ENCODE measurements at regions not wholly inside any gene's neighbourhood (a gene's known extent, or its start where the extent isn't known, plus 50 kb on each side); places are given as distances from the start of the nearest gene placed in this dataset.

- DNase-seq, result no peak
Observed at GRCh38 chr2:176650104-176650837, 381.0 kb downstream of the MTX2 start.

GRCh38 chr2:176650838-176651555 lies 381.8 kb downstream of the MTX2 start:
- DNase-seq, result no peak

DNA sequence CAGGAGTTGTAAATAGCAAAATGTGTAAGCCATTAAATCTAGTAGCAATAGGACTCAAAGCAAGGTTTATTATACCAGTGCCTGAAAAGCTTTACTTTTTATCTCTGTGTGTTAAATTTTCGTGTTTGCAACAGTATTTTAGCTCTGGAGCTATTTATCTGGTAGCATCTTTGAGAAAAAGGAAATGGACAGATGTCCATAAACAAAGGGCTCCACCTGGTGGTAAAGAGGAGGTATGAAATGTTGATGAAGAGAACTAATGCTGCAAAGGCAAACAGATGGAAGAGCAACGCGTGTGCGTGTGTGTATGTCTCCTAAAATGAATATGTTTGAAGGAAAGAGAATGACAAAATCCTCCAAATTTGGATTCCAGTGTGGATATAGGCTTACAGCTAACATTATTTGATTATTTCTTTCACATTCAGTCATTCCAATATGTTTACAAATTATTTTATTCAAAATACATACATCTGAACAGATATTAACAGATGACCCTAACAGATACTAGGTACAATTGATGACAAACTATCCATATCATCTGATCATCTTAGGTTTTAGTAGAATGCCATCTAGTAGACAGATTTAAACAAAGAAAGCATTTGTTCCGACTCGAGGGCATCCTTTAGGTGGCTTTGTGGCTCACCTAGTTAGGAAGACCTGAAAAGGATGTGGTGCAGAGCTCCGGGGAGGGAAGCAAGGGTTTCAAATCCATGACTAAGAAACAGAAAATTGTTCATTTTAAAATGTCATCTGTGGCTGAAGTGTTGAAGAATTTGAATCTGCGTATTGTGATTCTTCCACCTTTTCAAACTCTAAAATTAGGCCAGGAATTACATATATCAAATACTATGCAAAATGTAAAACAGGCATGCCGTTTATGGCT lies 383.3 kb downstream of the MTX2 start:
- peak; percentile 73 for DNase-seq

DNA sequence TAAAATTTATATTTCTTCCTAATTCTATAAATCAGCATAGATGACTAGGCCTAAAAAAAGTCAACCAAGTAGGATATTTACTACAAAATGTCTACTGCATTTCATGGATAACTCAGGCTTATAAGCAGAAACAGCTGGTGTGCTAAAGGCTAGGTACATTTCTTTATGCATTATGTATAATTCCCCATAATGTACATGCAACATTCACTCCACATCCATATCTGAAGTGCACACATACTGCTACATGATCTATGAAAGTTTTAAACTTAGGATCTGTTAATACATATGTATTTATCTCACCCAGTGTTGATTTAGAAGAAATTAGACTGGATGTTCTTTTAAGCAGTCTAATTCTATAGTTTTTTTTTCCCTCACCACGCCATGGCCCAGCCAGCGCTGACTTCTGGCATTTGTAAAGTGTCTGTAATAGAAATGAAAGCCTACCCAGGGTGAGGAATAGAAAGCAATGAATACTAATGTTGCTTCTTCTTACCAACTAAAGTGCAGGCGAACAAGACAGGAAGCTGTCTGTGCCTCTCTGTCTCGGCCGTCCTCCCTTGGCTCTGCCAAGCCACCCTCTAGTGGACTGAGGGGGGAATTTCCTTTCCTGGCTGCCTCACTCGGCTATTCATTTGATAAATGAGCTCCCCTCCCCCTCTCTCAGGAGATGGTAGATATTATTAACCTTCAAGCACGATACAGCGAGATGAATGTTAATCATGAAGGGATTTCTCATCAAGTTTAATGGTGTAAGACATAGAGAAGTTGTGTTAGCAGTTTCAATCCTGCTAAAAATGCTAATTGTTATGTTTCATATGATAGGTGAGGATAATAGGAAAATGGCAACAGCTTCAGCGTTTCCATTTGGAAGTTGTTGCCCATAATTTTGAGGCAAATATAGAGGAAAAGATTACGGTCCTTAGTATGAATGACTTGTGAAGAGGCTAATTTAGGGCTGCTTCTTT lies 384.5 kb downstream of the MTX2 start:
- DNase-seq, result peak; percentile 69

DNA sequence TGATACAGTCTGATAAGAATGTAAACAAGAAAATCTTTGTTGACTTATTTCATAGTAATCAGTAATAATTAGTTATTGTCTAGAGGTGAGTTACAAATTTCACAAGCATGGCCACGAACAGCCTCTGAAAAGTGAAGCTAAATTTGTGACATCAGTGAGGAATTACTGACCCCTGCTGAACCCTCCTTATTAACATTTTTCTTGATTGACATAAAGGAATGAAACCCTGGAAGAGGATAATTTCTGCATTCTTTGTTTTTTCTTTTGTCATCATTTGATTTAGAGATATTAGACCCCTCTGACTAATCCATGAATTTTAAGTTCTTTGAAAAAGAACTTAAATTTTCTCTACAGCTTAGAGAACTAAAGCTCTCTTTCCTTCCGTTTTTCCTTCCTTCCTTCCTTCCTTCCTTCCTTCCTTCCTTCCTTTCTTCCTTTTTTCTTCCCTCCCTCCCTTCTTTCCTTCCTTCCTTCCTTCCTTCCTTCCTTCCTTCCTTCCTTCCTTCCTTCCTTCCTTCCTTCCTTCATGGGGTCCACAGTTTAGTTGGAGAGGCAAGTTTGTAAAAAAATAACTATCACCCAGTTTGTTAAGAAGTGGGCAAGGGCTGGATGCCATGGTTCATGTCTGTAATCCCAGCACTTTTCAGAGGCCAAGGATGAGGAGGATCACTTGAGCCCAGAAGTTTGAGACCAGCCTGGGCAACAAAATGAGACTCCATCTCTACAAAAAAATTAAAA lies 387.0 kb downstream of the MTX2 start:
- DNase-seq, result no peak

DNA sequence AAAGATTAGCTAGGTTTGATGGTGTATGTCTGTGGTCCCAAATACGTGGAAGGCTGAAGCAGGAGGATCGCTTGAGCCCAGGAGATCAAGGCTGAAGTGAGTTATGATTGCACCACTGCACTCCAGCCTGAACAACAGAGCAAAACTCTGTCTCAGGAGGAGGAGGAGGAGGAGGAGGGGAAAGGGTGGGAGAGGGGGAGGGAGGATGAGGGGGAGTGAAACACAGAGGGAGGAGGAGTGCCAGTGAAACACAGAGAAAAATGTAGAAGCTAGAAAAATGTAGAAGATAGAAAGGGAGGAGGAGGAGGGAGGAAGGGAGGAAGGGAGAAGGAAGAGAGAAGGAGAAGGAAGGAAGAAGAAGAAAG lies 387.5 kb downstream of the MTX2 start:
- no peak for DNase-seq

DNA sequence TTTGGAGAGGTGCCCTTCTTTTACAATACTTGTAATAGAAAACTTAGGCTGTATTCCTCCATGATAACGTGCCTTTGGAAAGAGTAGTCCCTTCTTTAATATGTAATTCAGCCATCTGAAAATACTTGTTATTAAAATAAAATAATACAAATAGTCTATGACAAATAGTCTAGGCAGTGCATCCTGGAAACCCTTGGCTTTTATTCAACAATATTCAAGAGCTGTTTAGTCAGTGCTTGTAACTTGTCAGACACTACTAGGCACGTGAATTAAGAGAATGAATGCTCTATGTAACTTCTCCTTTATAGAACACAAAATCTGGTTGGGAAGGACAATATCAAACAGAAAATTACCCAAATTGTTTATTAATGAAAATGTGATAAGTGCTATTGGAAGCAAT lies 388.2 kb downstream of the MTX2 start:
- no peak for DNase-seq

- no peak for DNase-seq
Observed at GRCh38 chr2:176658708-176659107, 389.5 kb downstream of the MTX2 start.

GRCh38 chr2:176662753-176663152 lies 393.5 kb downstream of the MTX2 start:
- no peak for DNase-seq

- DNase-seq, result no peak
Observed at GRCh38 chr2:176664478-176664877, 395.2 kb downstream of the MTX2 start.

GRCh38 chr2:176665086-176665485 lies 395.8 kb downstream of the MTX2 start:
- no peak for DNase-seq

- no peak for DNase-seq
Observed at GRCh38 chr2:176668912-176669311, 399.7 kb downstream of the MTX2 start.

- DNase-seq, result no peak
Observed at GRCh38 chr2:176669398-176670174, 400.3 kb downstream of the MTX2 start.

DNA sequence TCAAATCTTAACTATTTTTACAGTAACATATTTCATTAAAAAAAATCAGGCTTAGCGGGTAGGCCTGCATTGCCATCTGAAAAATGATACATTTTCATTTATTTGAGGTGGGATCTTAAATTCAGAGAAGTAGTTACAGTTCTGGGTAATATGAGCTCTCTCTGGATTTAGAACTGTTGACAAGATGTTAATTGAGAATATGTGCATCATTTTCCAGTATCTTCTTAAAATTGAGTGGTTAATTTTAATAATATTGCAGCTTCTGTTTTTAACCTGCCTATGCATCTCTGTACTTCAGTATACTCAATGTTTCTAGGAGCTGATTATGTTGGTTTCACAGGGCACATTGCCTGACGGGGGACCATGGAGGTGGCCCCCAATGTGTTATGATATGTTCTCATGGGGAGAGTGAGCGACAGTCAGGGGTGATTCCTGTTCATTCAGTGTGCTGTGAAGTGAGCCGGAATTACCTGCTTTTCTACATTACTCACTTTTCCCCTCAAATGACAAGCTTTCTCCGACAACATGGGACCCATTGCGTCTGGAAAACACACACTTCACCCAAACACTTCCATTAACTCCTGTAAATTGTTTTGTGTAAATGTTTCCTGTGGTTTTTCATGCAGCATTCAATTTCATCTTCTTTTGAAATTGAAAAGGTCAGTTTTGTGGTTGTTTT lies 406.2 kb downstream of the MTX2 start:
- DNase-seq, result no peak

DNA sequence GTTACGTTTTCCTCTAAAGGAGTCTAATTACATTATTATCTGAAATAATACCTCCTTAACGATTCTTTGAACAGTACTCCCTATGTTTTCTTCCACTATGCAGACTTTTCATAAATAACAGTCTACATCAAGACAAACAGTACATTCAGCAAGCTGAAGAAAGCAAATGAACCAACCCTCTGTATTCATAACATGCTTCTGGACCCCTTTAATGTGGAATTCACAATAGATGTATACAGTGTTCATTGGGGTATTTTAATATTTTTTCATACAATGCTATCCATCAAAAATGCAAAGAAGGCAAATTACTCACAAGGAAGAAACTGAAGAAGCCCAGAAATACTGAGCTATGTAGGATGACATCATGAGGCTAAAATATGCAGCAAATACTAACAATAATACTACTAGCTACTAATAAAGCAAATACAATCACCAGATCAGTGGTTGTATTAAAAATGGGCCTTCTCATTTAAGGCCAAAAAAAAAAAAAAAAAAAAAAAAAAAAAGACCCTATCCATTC lies 408.6 kb downstream of the MTX2 start:
- DNase-seq, result no peak

DNA sequence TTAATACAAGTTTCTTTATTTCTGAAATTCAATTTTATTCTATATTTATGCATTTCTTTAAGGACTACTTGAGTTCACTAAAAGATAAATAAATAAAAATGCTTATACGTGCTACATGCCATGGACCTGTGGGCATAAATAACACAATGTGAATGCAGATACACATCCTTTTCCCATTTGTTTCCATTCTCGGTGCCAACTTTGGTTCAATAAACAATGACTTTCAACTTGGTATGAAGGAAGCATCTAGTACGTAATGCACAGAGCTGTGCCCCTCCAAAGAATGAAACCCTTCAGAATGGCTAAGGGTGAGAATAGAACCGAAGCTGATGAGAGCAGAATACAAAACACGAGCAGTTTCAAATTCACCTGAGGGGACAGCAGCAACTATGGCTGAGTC lies 409.3 kb downstream of the MTX2 start:
- DNase-seq, result no peak

GRCh38 chr2:176679061-176679669 lies 409.9 kb downstream of the MTX2 start:
- no peak for DNase-seq

GRCh38 chr2:176680916-176681516 lies 411.8 kb downstream of the MTX2 start:
- DNase-seq, result no peak
